Bone marrow (tissue), 2 donors: ENCODE measurements at regions not wholly inside any gene's neighbourhood (a gene's known extent, or its start where the extent isn't known, plus 50 kb on each side); places are given as distances from the start of the nearest gene placed in this dataset.

Experiments
- DNase-seq, 2 donors: peaks; one replicate each; lab custom pipeline; 2025; lab: John Stamatoyannopoulos, UW

- no peak for DNase-seq
These were observed 255.9 kb downstream of the FAT3 start for GRCh38 chr11:92480499-92480898.

GRCh38 chr11:92482492-92483060 is 258.0 kb downstream of the FAT3 start:
- DNase-seq, result no peak

GRCh38 chr11:92484570-92484969 is 260.0 kb downstream of the FAT3 start:
- no peak for DNase-seq

- no peak for DNase-seq
These were observed 265.3 kb downstream of the FAT3 start for GRCh38 chr11:92489826-92490399.

GRCh38 chr11:92492372-92492771 is 267.8 kb downstream of the FAT3 start:
- no peak for DNase-seq

DNA sequence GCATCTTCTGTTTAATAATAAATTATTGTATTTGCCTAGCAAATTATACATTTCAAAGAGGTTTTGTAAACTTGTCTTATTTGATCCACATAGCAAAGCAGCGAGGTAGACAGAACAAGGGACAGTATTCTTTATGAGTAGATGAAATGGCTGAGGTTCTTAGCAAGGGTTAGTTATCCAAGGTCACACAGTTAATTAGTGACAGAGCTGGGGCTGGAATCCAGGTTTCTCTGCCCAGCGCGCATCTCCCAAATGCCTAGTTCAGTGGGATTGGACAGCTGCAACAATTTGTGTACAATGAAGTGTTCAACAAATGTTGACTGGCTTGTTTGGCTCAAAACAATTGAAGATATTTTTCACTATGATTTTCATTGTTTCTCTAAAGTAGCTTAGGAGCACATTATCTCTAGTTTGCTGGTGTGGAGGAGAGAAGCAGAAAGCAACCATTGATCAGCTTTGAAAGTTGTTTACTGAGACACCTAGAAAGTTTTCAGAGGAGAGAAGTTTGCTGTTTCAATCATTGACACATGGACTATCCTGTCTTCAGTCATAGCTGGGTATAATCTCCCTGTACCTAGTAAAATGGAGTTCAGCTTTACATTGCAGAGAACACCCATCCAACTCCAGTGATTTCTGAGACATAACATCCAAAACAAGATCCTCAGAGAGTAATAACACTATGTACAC is 270.6 kb downstream of the FAT3 start:
- DNase-seq, result no peak

- no peak for DNase-seq
These were observed 275.8 kb downstream of the FAT3 start for GRCh38 chr11:92500453-92500852.

DNA sequence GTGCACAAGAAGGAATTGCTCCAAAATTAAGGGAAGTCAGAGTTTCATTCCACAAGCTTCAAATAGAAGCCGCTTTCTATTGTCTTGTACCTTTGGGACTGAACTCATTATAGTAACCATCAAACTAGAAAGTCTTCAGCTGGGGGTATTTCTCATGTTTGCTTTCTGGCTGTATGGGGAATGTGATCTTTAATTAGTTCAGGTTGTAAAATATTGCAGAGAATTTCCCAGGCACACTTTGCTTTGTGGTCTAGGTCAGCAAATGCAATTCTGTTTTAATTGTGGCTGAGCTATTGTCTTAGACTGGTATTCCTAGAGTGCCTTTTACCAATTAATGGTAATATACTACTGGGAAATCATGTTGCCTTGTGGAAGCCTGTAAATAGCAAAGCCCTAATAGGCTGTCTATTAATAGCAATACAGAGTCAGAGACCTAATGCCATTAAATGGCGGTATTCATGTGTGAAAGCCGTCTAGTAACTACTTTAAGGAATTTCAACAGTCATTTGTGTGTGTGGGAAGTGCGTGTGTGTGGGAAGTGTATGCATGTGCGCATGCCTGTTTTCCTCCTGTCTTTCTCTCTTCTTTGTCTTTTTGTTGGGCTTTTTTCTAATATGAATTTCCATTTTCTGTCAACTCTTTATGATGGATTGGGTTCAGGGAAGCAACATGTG is 276.6 kb downstream of the FAT3 start:
- DNase-seq, result no peak

DNA sequence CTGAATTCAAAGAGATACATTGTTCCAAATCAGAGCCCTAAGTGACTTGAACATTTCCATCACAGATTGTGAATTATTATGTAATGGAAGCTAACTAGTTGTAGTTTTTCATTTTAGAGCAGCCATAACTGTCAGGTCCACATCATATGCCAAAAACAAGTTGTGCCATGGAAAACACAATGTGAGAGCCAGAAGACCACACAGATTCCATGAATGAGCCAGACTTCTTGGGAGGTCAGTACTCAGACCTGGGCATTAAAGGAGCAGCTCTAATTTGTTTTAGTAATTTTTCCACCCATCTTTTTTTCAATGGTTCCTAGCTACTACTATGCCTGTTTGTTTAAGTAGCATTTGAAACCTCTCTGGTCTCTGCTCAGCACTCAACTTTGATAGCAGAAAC is 279.4 kb downstream of the FAT3 start:
- no peak for DNase-seq

GRCh38 chr11:92504534-92504933 is 279.9 kb downstream of the FAT3 start:
- DNase-seq, result no peak

DNA sequence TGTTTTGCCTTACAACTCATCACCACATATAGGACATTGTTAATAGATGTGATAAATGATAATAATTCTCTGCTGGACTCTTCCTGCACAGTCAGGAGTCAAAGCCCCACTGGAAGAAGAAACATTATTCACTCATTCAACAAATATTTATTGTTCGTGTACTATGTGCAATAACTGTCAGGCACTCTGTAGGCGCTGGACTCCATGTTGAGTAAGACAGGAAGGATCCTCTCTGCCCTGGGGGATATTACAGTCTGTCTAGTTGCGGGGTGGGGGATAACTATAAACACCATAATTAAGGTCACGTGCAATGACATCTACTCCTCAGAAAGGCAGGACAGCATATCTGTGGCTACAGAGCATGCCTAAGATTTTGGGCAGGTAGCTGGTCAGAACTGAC is 281.1 kb downstream of the FAT3 start:
- DNase-seq, result no peak

DNA sequence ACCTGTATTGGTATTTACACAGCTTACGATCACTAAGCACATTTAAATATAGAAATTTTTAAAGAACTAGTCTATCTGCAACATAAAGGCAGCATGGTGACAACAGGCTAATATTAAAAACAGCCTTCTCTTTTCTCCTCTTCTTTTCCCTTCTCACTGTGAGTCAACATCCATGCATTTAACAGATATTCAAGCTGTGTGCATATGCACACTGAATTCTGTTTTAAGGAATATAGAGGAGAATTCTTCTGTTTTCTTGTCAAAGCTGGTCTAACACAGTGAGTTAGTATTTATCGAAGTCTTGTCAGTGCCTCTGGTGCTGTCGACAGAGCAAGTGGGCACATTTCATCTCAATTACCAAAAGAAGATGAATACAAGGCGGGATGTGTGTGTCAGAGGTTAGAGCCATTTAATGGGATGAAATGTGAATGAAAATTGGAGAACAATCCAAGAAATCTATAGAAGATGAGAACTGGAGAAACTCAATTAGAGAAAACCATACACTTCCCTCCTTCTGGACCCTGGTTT is 282.3 kb downstream of the FAT3 start:
- no peak for DNase-seq

GRCh38 chr11:92510591-92510990 is 286.0 kb downstream of the FAT3 start:
- no peak for DNase-seq

GRCh38 chr11:92511522-92512203 is 287.0 kb downstream of the FAT3 start:
- DNase-seq, result no peak

- DNase-seq, result no peak
These were observed 287.6 kb downstream of the FAT3 start for GRCh38 chr11:92512204-92512569.

- DNase-seq, result no peak
These were observed 299.0 kb downstream of the FAT3 start for GRCh38 chr11:92523611-92524010.

DNA sequence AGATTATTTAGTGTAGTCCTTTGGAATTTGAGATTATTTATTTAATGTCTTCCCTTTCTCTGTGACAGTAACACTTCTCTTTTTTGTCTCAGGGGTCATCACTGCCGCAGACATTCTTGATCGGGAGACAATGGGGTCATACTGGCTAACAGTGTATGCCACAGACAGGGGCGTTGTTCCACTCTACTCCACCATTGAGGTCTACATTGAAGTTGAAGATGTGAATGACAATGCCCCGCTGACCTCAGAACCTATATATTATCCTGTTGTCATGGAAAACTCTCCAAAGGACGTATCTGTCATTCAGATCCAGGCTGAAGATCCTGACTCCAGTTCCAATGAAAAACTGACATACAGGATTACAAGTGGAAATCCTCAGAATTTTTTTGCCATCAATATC is 299.9 kb downstream of the FAT3 start:
- no peak for DNase-seq

- no peak for DNase-seq
These were observed 302.8 kb downstream of the FAT3 start for GRCh38 chr11:92527467-92527866.

- no peak for DNase-seq
These were observed 303.4 kb downstream of the FAT3 start for GRCh38 chr11:92528001-92528400.

DNA sequence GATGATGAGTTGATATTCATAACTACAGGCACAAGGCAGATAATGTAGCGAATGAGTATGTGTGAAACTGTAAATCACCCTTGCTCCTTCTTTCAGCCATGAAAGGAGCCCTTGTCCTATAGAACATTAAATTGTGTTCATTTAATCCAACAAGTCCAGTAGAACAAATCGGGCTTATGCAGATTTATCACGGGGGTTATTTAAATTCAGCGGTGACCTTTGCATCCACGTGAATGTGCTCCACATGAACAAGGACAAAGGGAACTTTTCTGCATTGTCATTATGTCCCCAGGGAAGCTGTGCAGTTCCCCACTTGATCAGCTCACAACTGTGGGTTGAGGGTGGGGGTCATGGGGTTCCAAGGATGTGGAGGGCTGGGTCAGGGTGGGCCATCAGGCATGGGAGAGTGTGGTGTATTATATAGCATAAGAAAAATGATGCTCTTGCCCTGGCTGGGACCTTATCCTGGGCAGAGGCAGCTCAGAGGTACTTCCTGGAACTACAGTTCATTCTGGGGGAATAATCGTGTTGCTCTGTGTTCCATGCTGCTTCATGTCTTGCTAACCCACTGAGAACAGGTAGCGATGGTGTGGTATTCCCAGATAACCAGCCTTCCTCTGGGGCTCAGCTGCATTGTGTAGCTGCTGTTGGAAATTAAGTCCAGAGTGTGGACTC is 306.6 kb downstream of the FAT3 start:
- DNase-seq, result no peak

GRCh38 chr11:92533657-92534335 is 309.2 kb downstream of the FAT3 start:
- no peak for DNase-seq
